ENCODE measurements at regions not wholly inside any gene's neighbourhood (a gene's known extent, or its start where the extent isn't known, plus 50 kb on each side); places are given as distances from the start of the nearest gene placed in this dataset.

DNA sequence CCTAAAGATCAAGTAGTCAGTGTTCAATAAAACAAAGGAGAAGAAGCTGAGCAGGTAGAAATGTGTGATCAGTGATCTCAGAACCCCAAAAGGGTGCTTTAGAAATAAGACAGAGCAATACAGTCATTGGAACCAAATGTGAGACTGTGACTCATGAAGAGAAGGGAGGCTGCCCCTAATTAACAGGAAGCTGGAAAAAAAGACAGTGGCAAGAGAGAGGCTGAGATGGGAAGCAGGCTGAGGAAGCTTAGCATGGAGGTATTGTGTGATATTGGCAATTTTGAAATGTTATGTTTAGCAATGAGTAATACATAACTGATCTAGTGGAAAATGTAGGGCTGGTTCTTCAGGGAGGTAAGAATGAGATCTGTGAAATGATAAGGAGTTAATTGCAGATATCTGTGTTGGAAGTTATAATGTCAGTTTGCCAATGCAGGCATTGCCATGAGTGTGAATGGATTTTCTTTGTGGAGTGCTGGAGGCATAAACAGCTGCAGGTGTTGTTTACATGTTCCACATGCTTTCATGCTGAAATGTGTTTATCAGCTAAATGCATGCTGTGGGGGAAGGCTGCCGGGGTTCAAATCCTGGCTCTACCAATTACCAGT, 90.6 kb upstream of the CACNA1E start (continued):
- TF ChIP-seq, protein P1, sequence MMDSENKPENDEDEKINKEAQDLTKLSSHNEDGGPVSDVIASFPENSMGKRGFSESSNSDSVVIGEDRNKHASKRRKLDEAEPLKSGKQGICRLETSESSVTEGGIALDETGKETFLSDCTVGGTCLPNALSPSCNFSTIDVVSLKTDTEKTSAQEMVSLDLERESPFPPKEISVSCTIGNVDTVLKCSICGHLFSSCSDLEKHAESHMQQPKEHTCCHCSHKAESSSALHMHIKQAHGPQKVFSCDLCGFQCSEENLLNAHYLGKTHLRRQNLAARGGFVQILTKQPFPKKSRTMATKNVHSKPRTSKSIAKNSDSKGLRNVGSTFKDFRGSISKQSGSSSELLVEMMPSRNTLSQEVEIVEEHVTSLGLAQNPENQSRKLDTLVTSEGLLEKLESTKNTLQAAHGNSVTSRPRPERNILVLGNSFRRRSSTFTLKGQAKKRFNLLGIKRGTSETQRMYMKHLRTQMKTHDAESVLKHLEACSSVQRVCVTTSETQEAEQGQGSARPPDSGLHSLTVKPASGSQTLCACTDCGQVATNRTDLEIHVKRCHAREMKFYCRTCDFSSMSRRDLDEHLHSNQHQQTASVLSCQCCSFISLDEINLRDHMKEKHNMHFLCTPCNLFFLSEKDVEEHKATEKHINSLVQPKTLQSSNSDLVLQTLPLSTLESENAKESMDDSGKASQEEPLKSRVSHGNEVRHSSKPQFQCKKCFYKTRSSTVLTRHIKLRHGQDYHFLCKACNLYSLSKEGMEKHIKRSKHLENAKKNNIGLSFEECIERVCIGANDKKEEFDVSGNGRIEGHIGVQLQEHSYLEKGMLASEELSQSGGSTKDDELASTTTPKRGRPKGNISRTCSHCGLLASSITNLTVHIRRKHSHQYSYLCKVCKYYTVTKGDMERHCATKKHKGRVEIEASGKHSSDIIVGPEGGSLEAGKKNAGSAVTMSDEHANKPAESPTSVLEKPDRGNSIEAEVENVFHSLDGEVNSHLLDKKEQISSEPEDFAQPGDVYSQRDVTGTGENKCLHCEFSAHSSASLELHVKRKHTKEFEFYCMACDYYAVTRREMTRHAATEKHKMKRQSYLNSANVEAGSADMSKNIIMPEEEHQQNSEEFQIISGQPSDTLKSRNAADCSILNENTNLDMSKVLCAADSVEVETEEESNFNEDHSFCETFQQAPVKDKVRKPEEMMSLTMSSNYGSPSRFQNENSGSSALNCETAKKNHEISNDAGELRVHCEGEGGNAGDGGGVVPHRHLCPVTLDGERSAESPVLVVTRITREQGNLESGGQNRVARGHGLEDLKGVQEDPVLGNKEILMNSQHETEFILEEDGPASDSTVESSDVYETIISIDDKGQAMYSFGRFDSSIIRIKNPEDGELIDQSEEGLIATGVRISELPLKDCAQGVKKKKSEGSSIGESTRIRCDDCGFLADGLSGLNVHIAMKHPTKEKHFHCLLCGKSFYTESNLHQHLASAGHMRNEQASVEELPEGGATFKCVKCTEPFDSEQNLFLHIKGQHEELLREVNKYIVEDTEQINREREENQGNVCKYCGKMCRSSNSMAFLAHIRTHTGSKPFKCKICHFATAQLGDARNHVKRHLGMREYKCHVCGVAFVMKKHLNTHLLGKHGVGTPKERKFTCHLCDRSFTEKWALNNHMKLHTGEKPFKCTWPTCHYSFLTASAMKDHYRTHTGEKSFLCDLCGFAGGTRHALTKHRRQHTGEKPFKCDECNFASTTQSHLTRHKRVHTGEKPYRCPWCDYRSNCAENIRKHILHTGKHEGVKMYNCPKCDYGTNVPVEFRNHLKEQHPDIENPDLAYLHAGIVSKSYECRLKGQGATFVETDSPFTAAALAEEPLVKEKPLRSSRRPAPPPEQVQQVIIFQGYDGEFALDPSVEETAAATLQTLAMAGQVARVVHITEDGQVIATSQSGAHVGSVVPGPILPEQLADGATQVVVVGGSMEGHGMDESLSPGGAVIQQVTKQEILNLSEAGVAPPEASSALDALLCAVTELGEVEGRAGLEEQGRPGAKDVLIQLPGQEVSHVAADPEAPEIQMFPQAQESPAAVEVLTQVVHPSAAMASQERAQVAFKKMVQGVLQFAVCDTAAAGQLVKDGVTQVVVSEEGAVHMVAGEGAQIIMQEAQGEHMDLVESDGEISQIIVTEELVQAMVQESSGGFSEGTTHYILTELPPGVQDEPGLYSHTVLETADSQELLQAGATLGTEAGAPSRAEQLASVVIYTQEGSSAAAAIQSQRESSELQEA (CRISPR knock-in tag; IDR thresholded peaks at IDR 0.05; ENCODE audit: not compliant biosample characterization), result no peak
- TF ChIP-seq FOXM1 (CRISPR knock-in tag; IDR thresholded peaks at IDR 0.05) (no peak), GRHL1 (CRISPR knock-in tag; conservative IDR thresholded peaks at IDR 0.05) (no peak), ZNF816 (CRISPR knock-in tag; IDR thresholded peaks at IDR 0.05; ENCODE audit: borderline replicate concordance) (no peak), CREM (IDR thresholded peaks at IDR 0.05) (no peak), CREM (CRISPR knock-in tag; IDR thresholded peaks at IDR 0.05) (no peak), NFATC3 (CRISPR knock-in tag; IDR thresholded peaks at IDR 0.05) (no peak), HINFP (CRISPR knock-in tag; IDR thresholded peaks at IDR 0.05; ENCODE audit: low read depth) (no peak), ZNF552 (CRISPR knock-in tag; IDR thresholded peaks at IDR 0.05; ENCODE audit: borderline replicate concordance) (no peak)
- TF ChIP-seq, protein P2, sequence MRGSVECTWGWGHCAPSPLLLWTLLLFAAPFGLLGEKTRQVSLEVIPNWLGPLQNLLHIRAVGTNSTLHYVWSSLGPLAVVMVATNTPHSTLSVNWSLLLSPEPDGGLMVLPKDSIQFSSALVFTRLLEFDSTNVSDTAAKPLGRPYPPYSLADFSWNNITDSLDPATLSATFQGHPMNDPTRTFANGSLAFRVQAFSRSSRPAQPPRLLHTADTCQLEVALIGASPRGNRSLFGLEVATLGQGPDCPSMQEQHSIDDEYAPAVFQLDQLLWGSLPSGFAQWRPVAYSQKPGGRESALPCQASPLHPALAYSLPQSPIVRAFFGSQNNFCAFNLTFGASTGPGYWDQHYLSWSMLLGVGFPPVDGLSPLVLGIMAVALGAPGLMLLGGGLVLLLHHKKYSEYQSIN (CRISPR knock-in tag; IDR thresholded peaks at IDR 0.05; ENCODE audit: borderline replicate concordance), result no peak
